Suppressor macrophage treated with lipopolysaccharide for 1 hour (primary cell): ENCODE measurements at regions not wholly inside any gene's neighbourhood (a gene's known extent, or its start where the extent isn't known, plus 50 kb on each side); places are given as distances from the start of the nearest gene placed in this dataset.
"Not testable (repeated sequence)": the region's sequence is repeated elsewhere in the genome, so short reads cannot be mapped to it uniquely, and the experiment has no call there.

Experiments used
- DNase-seq, 3 donors: peaks; one replicate each; pipeline ENCODE4 v3.0.0-alpha.2; 2020 to 2022

DNA sequence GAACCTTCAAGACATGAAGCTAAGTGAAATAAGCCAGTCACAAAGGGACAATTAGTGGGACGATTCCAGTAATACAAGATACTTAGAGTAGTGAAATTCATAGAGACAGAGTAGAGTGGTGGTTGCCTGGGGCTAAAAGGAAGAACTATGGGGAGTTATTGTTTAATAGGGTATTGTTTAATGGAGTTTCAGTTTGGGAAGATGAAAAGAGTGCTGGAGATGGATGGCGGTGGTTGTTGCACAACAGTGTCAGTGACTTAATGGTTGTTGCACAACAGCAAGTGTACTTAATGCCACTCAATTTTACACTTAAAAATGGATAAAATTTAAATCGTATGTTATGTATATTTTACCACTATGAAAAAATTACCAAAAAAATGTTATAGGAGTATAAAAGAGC is 209.7 kb upstream of the TENT5A start:
- DNase-seq, result peak in 2 of 3 donors; percentile 28 to 41

DNA sequence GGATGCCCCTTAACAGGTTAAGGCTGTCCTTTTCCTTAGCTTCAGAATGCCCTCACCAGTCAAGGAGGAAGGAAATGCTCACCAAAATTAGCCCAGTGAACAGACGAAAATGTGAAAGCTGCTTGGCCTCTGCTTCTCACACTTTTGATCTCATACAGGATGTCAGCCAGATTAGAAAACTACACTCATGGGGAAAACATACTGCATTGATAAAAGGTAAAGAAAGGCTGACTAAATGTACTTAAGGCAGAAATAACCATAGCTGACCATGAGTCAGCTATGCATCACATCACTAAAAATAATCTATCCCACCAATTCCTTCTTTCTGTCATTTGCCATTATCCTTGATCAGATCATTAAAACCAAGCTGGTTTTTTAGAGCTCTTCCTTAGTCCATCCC is 198.4 kb upstream of the TENT5A start:
- DNase-seq, result peak in 2 of 3 donors; percentile 7 to 24

DNA sequence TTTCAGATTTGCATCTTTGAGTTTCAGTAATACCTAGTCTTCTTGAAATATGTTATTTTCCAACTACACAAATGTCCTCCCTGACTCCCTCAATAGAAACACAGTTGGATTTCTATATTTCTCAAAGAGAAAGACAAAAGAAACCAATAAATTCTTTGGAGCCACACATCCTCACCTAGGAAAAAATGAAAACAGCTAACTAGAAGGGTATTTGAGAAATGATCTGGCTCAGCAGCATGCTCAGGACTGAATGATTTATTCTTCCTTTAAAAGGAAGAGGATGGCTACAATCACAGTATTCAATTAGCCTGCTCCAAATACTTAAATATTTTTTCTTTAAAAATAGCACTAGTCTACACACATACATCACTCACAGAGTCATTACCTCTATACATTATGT is 196.4 kb upstream of the TENT5A start:
- DNase-seq, result no peak

DNA sequence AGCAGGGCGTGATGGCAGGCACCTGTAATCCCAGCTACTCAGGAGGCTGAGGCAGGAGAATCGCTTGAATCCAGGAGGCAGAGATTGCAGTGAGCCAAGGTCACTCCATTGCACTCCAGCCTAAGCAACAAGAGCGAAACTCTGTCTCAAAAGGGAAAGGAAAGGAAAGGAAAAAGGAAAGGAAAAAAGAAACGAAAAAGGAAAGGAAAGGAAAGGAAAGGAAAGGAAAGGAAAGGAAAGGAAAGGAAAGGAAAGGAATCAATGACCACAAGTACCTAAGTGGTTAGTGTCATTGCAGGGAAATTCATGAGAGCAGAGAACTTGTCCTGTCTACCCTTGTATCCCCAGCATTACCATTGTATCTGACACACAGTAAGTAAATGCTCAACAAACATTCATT is 195.7 kb upstream of the TENT5A start:
- DNase-seq, result not testable (repeated sequence)

DNA sequence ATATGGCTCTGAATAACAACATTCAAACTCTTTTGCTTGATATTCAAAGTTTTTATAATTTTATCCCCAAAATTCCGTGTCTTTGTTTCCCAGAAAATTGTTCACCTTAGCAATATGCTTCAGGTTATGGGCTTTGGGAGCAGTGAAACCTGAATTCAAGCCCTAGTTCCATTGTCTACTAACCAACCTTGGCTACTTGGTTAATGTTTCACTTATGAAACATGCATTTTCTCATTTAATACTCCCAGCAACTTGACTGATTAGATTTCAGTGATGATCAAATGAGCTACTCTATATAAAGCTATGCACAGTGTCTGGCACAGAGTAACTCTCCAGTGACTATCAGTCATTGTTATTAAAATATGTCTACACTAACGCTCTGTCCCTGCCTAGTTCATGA is 192.2 kb upstream of the TENT5A start:
- no peak for DNase-seq

DNA sequence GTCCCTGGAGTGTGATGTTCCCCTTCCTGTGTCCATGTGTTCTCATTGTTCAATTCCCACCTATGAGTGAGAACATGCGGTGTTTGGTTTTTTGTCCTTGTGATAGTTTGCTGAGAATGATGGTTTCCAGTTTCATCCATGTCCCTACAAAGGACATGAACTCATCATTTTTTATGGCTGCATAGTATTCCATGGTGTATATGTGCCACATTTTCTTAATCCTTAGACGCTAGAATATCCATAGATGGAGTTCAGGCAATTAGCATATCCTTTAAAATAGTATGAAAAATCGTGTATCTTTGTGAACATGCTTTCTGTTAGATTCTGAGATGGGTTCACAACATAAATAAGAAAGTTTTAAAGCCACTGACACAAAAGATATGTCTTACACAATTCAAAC is 190.4 kb upstream of the TENT5A start:
- DNase-seq, result not testable (repeated sequence)

DNA sequence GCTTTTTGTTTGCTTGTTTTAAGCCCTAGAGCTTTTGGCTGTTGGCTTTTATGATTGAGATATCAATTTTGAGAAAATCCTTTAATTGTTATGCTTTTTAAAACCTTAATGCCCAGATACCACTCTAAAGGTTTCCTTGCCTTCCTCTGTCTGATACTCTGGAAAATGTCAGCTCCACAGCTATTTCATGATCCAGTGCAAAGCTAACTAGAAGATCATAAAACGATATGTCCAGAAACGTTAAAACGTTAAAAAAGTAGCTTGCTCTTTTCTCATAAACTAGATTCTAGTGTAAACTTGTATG is 189.5 kb upstream of the TENT5A start:
- DNase-seq, result no peak

DNA sequence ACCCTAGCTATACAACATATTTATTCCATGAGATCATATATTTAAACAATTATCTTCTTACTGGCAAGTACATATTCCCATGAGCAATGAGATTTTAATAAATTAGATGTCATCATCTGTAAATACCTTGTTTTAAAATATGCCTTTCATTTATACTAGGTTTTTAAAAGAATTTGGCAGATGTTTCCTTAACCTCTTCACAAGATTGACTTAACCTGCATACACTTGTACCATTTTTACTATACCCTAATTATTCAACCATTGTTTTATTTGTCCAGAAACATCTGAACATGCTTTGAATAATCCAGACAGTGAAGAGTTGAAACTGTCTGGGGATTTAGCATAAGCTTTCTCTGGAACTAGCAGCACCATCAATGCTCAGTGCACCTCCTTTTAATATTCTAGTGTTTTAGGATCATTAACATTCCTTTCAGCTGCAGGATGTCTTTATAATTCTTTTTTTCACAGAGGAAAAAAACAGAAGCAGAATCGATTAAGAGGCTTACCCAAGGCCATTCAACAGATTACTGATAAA is 188.0 kb upstream of the TENT5A start:
- no peak for DNase-seq

DNA sequence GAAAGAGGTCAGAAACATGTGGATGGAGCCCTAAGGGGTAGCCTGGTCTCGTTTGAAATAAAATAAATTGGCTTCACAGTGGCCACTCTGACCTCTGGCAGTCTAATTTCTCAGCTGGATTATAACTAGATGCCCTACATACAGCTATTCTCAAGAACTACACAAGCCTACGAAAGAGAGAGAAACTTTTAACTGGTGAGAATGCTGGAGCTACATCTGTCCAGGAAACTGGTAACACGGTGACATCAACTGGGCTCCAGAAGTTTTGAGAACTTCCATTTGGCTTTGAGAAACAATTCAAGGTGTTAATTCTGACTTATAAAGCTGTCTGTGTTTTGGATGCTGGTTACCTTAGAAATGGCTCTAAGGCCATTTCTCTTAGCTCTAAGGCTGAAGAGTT is 187.3 kb upstream of the TENT5A start:
- DNase-seq, result no peak

DNA sequence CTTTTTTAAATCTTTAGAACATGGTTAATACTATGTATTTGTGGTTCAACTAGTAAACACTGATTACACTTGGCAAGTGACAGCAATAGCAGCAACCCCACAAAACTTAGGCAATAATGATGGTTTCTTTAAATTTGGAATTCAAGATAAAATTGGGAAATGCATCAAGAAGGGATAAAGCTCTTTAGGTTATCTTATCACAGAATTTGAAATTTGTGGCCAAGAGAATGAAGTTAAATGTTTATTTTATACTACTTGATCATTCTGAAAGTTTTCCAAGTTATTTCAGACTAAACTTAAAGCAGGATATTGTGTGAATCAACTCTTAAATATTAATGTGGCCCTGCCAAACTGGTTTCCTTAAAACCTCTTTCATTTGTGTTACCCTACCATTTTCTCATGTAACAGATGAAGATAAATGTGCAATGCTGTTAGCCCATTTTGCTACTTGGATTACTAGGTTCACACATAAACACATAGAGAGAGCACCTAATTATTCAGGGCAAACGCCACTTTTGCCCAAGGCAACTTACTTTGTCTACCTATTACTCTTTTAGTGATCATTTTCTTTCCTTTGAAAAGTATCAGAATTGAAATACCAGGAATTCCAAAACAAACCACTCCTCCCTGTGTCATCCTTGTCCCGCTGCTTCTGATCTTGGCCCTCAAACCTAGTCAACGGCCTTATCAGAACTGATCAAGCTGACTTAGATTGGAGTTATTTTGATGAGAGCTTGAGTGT is 186.7 kb upstream of the TENT5A start:
- DNase-seq, result no peak

DNA sequence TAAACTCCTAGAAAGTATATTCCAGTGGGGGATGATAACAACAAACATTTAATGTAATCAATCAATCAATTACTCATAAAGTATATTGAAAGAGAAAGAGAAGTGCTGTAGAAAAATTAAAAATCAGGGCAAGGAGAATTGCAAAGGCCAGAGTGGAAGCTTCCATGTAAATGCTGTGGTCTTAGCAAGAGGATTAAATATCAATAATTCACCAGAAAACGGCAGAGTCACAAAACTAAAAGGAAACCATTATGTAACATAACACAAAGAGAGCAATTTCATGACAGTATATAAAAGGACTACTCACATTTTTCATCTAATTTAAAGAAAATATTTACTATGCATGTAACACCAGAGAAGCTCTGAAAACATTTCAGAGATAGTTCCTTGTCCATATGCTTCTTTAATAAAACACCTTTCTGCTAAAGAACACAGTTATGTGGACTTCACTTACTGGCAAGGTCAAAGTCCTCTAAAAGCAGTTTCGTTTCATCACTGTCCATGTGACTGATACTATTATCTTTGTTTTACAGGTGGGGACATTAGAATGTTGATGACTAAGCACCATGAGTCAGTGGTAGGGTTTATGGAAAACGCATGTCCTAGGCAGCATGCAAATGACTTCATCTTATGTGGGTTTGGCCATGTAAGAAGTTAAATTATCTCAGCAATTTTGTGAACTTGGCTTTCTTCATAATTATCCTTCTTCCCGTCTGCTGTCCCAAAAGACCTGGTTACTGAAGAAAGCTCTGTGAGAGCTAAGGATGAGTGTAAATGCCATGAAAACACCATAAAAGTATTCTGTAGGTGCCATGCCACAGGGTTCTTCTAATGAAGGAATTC is 185.8 kb upstream of the TENT5A start:
- peak; percentile 38 to 64 (median 57) for DNase-seq

DNA sequence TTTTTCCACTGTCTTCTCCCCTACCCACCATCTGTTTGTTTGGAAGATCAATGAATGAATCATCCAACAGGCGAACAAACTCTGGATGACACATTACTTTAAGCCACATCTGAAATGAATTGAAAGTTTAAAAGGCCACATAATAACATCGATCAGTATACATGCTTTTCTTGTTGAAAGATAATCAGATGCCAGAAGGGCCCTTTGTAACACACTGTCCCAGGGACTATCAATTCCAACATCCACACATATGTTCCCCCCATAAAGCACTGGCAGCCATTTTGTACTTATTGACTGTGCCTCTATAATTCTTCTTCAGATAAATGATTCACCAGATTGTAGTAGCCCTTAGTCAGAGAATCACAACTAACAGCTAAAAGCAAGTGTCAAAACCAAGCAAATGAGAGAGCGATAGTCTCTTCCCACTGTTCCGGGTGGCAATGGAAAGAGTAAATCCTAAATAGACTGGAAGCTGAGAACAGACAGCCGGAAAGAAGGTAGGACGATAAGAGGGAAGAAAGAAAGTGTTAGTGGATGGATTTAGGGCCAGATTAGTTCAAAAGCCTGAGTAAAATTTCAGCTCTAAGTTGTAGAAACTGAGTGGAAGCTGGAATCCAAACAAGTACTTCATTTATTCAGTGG is 184.9 kb upstream of the TENT5A start:
- no peak for DNase-seq

DNA sequence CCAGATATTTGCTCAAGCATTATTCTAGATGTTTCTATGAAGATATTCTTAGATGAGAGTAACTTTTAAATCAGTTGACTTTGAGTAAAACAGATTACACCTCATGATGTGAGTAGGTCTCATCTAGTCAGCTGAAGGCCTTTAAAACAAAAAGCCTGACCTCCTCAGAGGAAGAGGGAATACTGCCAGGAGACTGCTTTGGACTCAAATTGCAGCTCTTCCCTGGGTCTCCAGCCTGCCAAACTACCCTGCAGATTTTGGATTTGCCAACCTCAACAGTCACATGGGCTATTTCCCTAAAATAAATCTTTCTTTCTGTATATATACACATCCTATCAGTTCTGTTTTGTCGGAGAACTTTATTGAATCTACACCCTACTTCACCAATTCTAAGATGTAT is 182.5 kb upstream of the TENT5A start:
- no peak for DNase-seq

DNA sequence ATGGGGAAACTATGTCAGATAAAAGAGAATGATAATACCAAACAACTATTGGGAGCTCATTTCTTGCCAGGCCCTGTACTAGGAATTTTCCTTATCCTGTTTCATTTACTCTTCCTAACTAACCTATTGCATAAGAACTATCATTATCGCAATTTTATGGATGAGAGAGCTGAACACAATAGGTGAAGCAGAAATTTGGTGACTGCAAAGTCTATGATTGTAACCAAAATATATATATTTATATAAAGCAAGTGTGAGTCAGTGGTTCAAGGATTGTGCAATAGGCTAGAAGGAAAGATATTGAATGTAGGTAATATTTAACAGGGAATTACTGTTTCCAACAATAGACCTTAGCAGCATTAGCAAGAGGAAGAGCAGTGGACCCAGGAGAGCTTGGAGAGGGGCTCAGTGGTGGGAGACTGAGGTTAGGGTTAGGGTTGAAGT is 181.1 kb upstream of the TENT5A start:
- no peak for DNase-seq

DNA sequence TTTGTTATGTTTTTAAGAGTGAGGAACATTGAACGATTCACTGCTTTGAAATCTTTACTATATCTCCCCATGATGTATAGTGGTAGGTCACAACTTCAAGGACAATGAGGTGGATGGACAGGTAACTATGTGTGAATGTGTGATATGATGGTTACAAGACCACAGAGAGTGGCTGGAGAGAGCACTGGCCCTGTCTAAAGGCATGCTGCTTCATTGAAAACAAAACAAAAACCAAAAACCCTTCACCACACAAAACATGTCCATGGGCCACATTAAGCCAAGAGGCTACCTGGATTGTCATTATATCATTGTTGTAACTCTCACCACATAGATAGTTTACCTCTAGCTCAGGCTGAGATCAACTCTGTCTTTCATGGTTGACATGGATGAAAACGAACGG is 180.6 kb upstream of the TENT5A start:
- DNase-seq, result no peak

DNA sequence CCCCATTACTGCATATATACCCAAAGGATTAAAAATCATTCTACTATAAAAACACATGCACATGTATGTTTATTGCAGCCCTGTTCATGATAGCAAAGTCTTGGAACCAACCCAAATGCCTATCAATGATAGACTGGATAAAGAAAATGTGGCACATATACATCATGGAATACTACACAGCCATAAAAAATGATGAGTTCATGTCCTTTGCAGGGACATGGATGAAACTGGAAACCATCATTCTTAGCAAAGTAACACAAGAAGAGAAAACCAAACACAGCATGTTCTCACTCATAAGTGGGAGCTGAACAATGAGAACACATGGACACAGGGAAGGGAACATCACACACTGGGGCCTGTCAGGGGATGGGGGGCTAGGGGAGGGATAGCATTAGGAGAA is 180.0 kb upstream of the TENT5A start:
- DNase-seq, result not testable (repeated sequence)

DNA sequence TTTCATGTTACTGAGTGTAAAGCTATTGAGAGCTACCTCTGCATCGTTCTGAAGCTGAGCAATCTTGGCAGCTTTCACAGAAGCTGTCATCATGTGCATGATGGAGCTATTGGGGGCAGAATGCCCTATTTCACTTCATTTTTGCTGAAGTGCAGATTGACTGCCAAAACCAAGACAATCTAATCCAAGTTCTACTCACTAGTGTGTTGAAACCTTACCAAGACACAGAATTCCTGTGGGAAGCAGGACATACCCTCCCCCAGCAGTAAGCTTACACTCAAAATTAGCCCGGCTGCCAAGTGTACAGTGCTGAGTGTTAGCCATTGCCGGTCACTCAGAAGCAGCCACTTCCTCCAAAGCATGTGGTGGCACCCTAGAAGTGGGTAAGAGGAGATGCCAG is 177.3 kb upstream of the TENT5A start:
- DNase-seq, result no peak

DNA sequence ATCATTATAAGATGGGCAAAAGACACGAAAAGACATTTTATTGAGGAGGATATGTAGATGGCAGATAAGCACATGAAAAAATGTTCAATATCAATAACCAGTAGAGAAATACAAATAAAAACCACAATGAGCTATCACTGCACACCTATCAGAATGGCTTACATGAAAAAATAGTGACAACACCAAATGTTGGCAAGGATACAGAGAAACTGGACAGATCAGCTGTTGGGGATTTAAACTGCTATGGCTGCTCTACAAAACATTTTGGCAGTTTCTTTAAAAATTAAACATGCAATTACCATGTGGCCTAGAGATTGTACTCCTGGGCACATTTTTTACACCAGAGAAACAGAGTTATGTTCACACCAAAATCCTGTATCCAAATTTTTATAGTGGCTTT is 172.7 kb upstream of the TENT5A start:
- DNase-seq, result no peak

DNA sequence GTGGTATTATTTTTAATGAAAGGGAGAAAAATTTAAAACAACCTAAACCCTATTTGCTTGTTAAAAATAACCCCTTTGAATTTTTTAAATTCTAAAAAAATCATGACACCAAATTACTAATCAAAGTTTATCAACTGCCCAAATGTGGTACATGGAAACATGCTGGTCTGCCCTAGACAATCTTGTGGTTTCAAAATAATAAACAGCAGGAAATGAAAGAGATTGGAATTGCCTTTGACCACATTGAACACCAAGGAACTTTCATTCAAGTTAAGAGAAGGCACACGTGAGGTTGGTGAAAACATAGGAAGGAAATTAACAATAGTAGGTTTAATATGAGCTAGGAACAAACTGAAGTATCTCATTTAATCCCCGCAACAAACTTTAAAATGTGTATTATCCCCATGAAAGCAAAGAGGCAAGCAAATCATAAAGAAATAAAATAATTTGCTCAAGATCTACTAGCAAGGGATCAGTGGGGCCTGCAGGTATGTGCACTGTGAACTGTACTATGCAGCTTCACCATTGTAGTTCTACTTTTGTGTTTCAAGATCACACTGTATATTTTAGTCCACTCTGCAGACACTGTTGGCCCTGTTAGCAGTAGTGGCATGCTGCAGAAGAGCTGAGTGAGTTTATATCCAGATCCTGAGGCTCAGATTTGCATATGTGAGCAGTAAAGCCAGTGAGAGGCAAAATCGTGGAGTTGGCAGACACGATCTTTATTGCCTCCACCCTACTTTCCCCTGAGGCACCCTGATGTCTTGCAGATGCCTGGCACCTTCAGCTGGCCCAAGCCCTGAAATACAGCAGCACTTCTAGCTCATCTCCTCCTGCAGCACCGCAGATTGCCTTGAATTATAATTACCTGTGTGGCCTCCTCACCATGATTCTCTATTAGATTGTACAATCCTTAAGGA is 157.8 kb upstream of the TENT5A start:
- DNase-seq, result no peak

DNA sequence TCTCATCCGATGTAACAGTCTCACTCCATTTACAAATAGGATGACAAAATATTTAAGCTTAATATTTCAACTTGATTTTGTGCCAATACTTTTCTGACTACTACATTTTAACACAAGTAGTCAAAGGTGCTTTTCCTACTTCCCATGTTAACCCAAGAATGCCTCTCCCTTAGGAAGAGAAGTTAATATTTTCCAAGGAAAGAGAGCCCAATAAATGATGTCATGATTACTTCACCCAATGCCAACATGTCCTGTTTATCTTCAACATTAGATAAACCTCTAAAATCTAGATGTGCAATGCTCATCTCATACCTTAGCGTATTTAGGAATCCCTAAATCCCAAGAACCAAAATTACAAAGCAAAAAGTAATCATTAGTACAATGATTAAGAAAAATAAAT is 156.7 kb upstream of the TENT5A start:
- no peak for DNase-seq

DNA sequence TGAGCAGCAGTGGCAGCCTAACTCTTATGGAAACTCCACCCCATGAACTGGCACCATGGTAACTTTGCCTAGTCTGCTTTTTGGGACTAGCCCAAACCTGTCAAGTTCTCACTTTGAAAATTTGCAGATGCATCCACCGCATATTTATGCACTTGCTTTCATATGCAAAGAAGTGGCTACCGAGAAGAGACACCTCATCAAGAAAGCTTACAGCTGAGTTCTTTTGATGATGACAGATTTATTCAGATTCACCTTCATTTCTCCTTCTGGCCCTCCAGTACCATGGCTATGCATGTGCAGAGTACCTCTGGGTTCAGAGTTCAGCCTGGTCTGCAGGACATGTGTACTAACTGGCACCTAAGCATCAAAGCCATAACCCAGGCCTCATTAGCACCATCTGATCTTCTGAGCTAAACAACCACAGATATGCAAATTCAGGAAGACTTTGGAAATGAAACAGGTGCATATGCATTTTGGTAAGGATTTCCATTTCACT is 154.3 kb upstream of the TENT5A start:
- no peak for DNase-seq

DNA sequence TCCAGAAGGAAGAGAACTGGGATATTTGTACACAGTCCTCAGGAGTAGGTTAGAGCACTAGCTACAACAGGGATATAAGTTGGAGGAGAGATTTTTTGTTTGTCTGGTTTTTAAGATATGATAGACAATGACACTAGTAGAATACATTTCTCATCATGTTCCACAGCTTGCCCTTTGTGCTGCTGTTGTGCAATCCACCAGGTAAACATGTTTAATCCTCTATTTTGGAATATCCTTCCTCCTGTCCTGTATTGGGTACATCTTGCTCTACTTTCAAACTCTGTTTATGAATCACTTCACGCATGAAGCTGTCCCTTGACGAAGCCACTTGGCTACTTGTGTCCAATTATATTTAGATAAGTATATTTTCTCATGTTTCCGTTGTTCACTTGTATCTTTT is 153.6 kb upstream of the TENT5A start:
- no peak for DNase-seq
